WTC11 (cell line): ENCODE measurements at regions not wholly inside any gene's neighbourhood (a gene's known extent, or its start where the extent isn't known, plus 50 kb on each side); places are given as distances from the start of the nearest gene placed in this dataset.

Source experiments
- CREM ChIP-seq: sonication (generic); formaldehyde crosslinking; IDR thresholded peaks from 2 replicates; pipeline ENCODE4 v1.8.1; 2022; ENCODE audit warnings: mild to moderate bottlenecking, missing genetic modification reagents, moderate library complexity
- CTCF ChIP-seq: fragments of 200-600 bp; IDR thresholded peaks from 2 replicates; pipeline ENCODE4 v1.8.0; 2022; ENCODE audit warnings: antibody characterized with exemption
- E2F1 ChIP-seq: sonication (generic); formaldehyde crosslinking; IDR thresholded peaks from 2 replicates; pipeline ENCODE4 v1.8.0; 2022; ENCODE audit warnings: mild to moderate bottlenecking, missing genetic modification reagents
- MAX ChIP-seq: sonication (generic); formaldehyde crosslinking; IDR thresholded peaks from 2 replicates; pipeline ENCODE4 v1.8.0; 2022; ENCODE audit warnings: mild to moderate bottlenecking, missing genetic modification reagents
- RELA ChIP-seq: sonication (generic); formaldehyde crosslinking; IDR thresholded peaks from 2 replicates; pipeline ENCODE4 v1.8.1; 2022; ENCODE audit warnings: missing genetic modification reagents, mild to moderate bottlenecking, borderline replicate concordance
- USF1 ChIP-seq: sonication (generic); formaldehyde crosslinking; IDR thresholded peaks from 2 replicates; pipeline ENCODE4 v1.8.0; 2022; ENCODE audit warnings: mild to moderate bottlenecking, missing genetic modification reagents
- ZNF232 ChIP-seq: sonication (generic); formaldehyde crosslinking; IDR thresholded peaks from 2 replicates; pipeline ENCODE4 v1.8.0; 2022; ENCODE audit warnings: mild to moderate bottlenecking, missing genetic modification reagents
- ZSCAN18 ChIP-seq: fragments of 250-450 bp; sonication (Bioruptor Pico); IDR thresholded peaks from 2 replicates; pipeline ENCODE4 v2.1.2; 2022; ENCODE audit warnings: mild to moderate bottlenecking, moderate library complexity

- TF ChIP-seq CTCF (no peak), ZNF232 (no peak), ZSCAN18 (CRISPR knock-in tag) (no peak), CREM (no peak), MAX (no peak), E2F1 (CRISPR knock-in tag) (no peak), RELA (no peak), USF1 (no peak)
Measured at GRCh38 chr11:23947883-23948282, 549.0 kb upstream of the LUZP2 start.
